A549 (cell line): ENCODE measurements at regions not wholly inside any gene's neighbourhood (a gene's known extent, or its start where the extent isn't known, plus 50 kb on each side); places are given as distances from the start of the nearest gene placed in this dataset.

Source experiments
- CBX2 ChIP-seq: fragments of 200-600 bp; sonication (generic); IDR thresholded peaks from 2 replicates; pipeline ENCODE4 v1.6.1; 2016; ENCODE audit warnings: low read depth, mild to moderate bottlenecking, borderline replicate concordance
- CEBPB ChIP-seq, 2 experiments: fragments of >200 bp in 1 of 2; sonication (Bioruptor Twin) in 1 of 2; formaldehyde crosslinking in 1 of 2; IDR thresholded peaks; 2 replicates each; pipeline ENCODE4 v1.6.1; 2012 to 2016
- CTCF ChIP-seq: fragments of >200 bp; sonication (Bioruptor Twin); formaldehyde crosslinking; IDR thresholded peaks from 3 replicates; pipeline ENCODE4 v1.5.1; 2016
- E2F6 ChIP-seq: IDR thresholded peaks from 2 replicates; pipeline ENCODE4 v1.6.1; 2012; ENCODE audit warnings: low read depth, borderline replicate concordance
- HDAC2 ChIP-seq: fragments of 200-600 bp; sonication (generic); IDR thresholded peaks from 2 replicates; pipeline ENCODE4 v1.6.1; 2016
- MAX ChIP-seq: IDR thresholded peaks from 2 replicates; pipeline ENCODE4 v1.6.1; 2012
- POLR2A ChIP-seq: IDR thresholded peaks from 2 replicates; pipeline ENCODE4 v1.6.1; 2012; ENCODE audit warnings: mild to moderate bottlenecking, low read length

GRCh38 chr12:81863406-81863805 lies 104.3 kb upstream of the PPFIA2 start:
- no peak for TF ChIP-seq HDAC2
- no peak for TF ChIP-seq E2F6
- TF ChIP-seq MAX = no peak
- no peak for TF ChIP-seq POLR2A
- no peak for TF ChIP-seq CEBPB (IDR thresholded peaks at IDR 0.05)
- TF ChIP-seq CTCF = no peak
- no peak for TF ChIP-seq CBX2
